ENCODE measurements at regions not wholly inside any gene's neighbourhood (a gene's known extent, or its start where the extent isn't known, plus 50 kb on each side); places are given as distances from the start of the nearest gene placed in this dataset.
"Not testable (repeated sequence)": the region's sequence is repeated elsewhere in the genome, so short reads cannot be mapped to it uniquely, and the experiment has no call there.

- no peak for DNase-seq
Measured at GRCh38 chr10:3944591-3944990, 159.6 kb upstream of the KLF6 start.

- DNase-seq: no peak
Measured at GRCh38 chr10:3943695-3944257, 158.8 kb upstream of the KLF6 start.

GRCh38 chr10:3942937-3943489 is 158.0 kb upstream of the KLF6 start:
- no peak for DNase-seq

- DNase-seq: no peak
Measured at GRCh38 chr10:3941676-3942075, 156.7 kb upstream of the KLF6 start.

- DNase-seq: no peak
Measured at GRCh38 chr10:3936422-3937040, 151.5 kb upstream of the KLF6 start.

GRCh38 chr10:3935933-3936359 is 150.9 kb upstream of the KLF6 start:
- DNase-seq: no peak

- peak; percentile 56 for DNase-seq
Measured at GRCh38 chr10:3935141-3935540, 150.1 kb upstream of the KLF6 start.

GRCh38 chr10:3933733-3934132 is 148.7 kb upstream of the KLF6 start:
- no peak for DNase-seq

GRCh38 chr10:3932597-3933375 is 147.8 kb upstream of the KLF6 start:
- no peak for DNase-seq

GRCh38 chr10:3931901-3932300 is 146.9 kb upstream of the KLF6 start:
- no peak for DNase-seq

GRCh38 chr10:3931224-3931623 is 146.2 kb upstream of the KLF6 start:
- DNase-seq: no peak

GRCh38 chr10:3928569-3928968 is 143.6 kb upstream of the KLF6 start:
- DNase-seq: no peak

GRCh38 chr10:3928078-3928477 is 143.1 kb upstream of the KLF6 start:
- no peak for DNase-seq

- no peak for DNase-seq
Measured at GRCh38 chr10:3926675-3927525, 141.9 kb upstream of the KLF6 start.

- DNase-seq: no peak
Measured at GRCh38 chr10:3926258-3926657, 141.2 kb upstream of the KLF6 start.

GRCh38 chr10:3925184-3925583 is 140.2 kb upstream of the KLF6 start:
- no peak for DNase-seq

- DNase-seq: no peak
Measured at GRCh38 chr10:3924344-3924743, 139.3 kb upstream of the KLF6 start.

GRCh38 chr10:3923033-3923432 is 138.0 kb upstream of the KLF6 start:
- DNase-seq: no peak

GRCh38 chr10:3919709-3920308 is 134.8 kb upstream of the KLF6 start:
- no peak for DNase-seq

- DNase-seq: not testable (repeated sequence)
Measured at GRCh38 chr10:3917392-3917791, 132.4 kb upstream of the KLF6 start.

GRCh38 chr10:3914733-3915132 is 129.7 kb upstream of the KLF6 start:
- DNase-seq: no peak

GRCh38 chr10:3911713-3912442 is 126.9 kb upstream of the KLF6 start:
- no peak for DNase-seq
